H1 (cell line): ENCODE measurements at regions not wholly inside any gene's neighbourhood (a gene's known extent, or its start where the extent isn't known, plus 50 kb on each side); places are given as distances from the start of the nearest gene placed in this dataset.

ENCODE experiments used
- EP300 ChIP-seq, 2 experiments: IDR thresholded peaks; 1 replicate in 1 of 2; 2 replicates in 1 of 2; pipeline ENCODE4 v1.6.1; 2011 to 2012; ENCODE audit warnings: low read depth in 2 of 2, low read length in 2 of 2, mild to moderate bottlenecking in 2 of 2, borderline replicate concordance in 1 of 2, inconsistent platforms in 1 of 2, moderate library complexity in 1 of 2
- EZH2 ChIP-seq: fragments of 200-600 bp; sonication (generic); IDR thresholded peaks from 2 replicates; pipeline ENCODE4 v1.7.1; 2012; ENCODE audit warnings: low read depth, mild to moderate bottlenecking, moderate library complexity, low read length, inconsistent platforms; ENCODE audit not compliant: severe bottlenecking
- POLR2A ChIP-seq, 2 experiments: IDR thresholded peaks; 1 replicate in 1 of 2; 2 replicates in 1 of 2; pipeline ENCODE4 v1.6.1; 2011; ENCODE audit warnings: low read depth in 2 of 2, low read length in 2 of 2, mild to moderate bottlenecking in 2 of 2; ENCODE audit errors: control extremely low read depth in 1 of 2
- TF ChIP-seq, protein P1 (sequence below), 3 experiments: IDR thresholded peaks; 1 replicate in 2 of 3; 2 replicates in 1 of 3; pipeline versions ENCODE4 v1.5.1 to v1.6.1; 2011; ENCODE audit warnings: low read length in 3 of 3, mild to moderate bottlenecking in 3 of 3, inconsistent platforms in 2 of 3, low read depth in 1 of 3, moderate library complexity in 1 of 3; ENCODE audit not compliant: insufficient read depth in 1 of 3; ENCODE audit errors: control extremely low read depth in 1 of 3

DNA sequence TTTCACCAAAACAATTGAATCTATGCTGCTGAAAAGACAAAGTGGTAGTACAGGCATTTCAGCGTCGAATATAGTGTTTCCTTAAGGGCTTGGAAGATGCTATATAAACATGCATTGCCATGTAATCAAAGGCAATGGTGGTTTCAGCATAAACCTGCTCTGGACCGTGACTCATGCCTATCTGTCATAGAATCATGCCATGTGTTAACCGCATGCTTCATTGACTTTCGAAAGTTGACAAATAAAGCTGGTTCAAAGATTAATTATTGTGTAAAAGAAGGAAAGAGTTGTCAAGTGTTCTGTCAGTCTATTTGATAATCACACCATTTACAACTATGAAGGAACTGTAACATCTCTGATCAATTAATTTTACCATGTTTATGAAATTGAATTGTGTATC is 83.2 kb downstream of the FUNDC1 start:
- TF ChIP-seq EZH2 (no peak), POLR2A (IDR thresholded peaks at IDR 0.05; ENCODE audit: control extremely low read depth in 1 of 2, low read depth in 2 of 2, low read length in 2 of 2) (no peak), EP300 (IDR thresholded peaks at IDR 0.05; ENCODE audit: borderline replicate concordance in 1 of 2, low read depth in 2 of 2, low read length in 2 of 2) (no peak)
- TF ChIP-seq, protein P1, sequence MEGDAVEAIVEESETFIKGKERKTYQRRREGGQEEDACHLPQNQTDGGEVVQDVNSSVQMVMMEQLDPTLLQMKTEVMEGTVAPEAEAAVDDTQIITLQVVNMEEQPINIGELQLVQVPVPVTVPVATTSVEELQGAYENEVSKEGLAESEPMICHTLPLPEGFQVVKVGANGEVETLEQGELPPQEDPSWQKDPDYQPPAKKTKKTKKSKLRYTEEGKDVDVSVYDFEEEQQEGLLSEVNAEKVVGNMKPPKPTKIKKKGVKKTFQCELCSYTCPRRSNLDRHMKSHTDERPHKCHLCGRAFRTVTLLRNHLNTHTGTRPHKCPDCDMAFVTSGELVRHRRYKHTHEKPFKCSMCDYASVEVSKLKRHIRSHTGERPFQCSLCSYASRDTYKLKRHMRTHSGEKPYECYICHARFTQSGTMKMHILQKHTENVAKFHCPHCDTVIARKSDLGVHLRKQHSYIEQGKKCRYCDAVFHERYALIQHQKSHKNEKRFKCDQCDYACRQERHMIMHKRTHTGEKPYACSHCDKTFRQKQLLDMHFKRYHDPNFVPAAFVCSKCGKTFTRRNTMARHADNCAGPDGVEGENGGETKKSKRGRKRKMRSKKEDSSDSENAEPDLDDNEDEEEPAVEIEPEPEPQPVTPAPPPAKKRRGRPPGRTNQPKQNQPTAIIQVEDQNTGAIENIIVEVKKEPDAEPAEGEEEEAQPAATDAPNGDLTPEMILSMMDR (IDR thresholded peaks at IDR 0.05; ENCODE audit: control extremely low read depth in 1 of 3, insufficient read depth in 1 of 3, low read depth in 1 of 3, low read length in 3 of 3), result no peak
